Thymus (tissue), 11 donors: ENCODE measurements at regions not wholly inside any gene's neighbourhood (a gene's known extent, or its start where the extent isn't known, plus 50 kb on each side); places are given as distances from the start of the nearest gene placed in this dataset.

Source experiments
- DNase-seq, 9 donors: peaks; one replicate each; pipeline ENCODE4 v3.0.0-alpha.2; 2013; ENCODE audit warnings: low spot score in 9 of 9, low read depth in 6 of 9, missing footprints in 1 of 9
- H3K27ac ChIP-seq, 2 donors: one replicate each; pipeline ENCODE4 v1.5.1; 2013; ENCODE audit warnings: control low read depth in 1 of 2, low read depth in 1 of 2, low read length in 1 of 2, mild to moderate bottlenecking in 1 of 2, moderate library complexity in 1 of 2
- H3K27me3 ChIP-seq, 2 donors: one replicate each; pipeline ENCODE4 v1.5.1; 2013; ENCODE audit warnings: low read length in 1 of 2; ENCODE audit not compliant: control insufficient read depth in 2 of 2, insufficient read depth in 1 of 2
- H3K36me3 ChIP-seq, 2 donors: one replicate each; pipeline ENCODE4 v1.5.1; 2013; ENCODE audit warnings: low read length in 1 of 2, mild to moderate bottlenecking in 1 of 2, moderate library complexity in 1 of 2; ENCODE audit not compliant: control insufficient read depth in 2 of 2, insufficient read depth in 2 of 2
- H3K4me1 ChIP-seq, 2 donors: one replicate each; pipeline ENCODE4 v1.5.1; 2013; ENCODE audit warnings: low read length in 2 of 2; ENCODE audit not compliant: control insufficient read depth in 2 of 2, insufficient read depth in 2 of 2
- H3K4me3 ChIP-seq, 2 donors: one replicate each; pipeline ENCODE4 v1.5.1; 2013; ENCODE audit warnings: low read length in 2 of 2, control low read depth in 1 of 2, mild to moderate bottlenecking in 1 of 2
- H3K9me3 ChIP-seq, 2 donors: one replicate each; pipeline ENCODE4 v1.5.1; 2013; ENCODE audit warnings: low read length in 1 of 2, mild to moderate bottlenecking in 1 of 2; ENCODE audit not compliant: control insufficient read depth in 2 of 2, insufficient read depth in 1 of 2
- WGBS: extraction: QIAGEN DNeasy Blood & Tissue Kit; methylation state at CpG from one replicate; pipeline ENCODE4 v1.1.7; 2013; 5-methylcytosine and 5-hydroxymethylcytosine counted together
- donor health status: healthy.

- no peak for DNase-seq
- Histone ChIP-seq H3K4me1 (no peaks in the 10 kb centered on the region), H3K4me3 (no peak overlapping the region), H3K9me3 (no peaks in the 10 kb centered on the region), H3K27ac (no peak overlapping the region), H3K27me3 (no peaks in the 10 kb centered on the region), H3K36me3 (no peaks in the 10 kb centered on the region)
- 91% methylated on average over 3 of the region's 3 CpGs for WGBS
These were observed 859.0 kb upstream of the LRRTM1 start for GRCh38 chr2:81163583-81163982.

GRCh38 chr2:81158505-81158904 is 854.0 kb upstream of the LRRTM1 start:
- no peak overlapping the region for H3K4me3 ChIP-seq
- DNase-seq = no peak
- 88% methylated on average over 5 of the region's 5 CpGs for WGBS

GRCh38 chr2:81148323-81148722 is 843.8 kb upstream of the LRRTM1 start:
- DNase-seq = no peak
- H3K9me3 ChIP-seq = peaks cover 0 to 15% of the 10 kb centered on the region in 2 donors
- H3K27ac ChIP-seq = no peak overlapping the region
- no peaks in the 10 kb centered on the region for H3K36me3 ChIP-seq
- WGBS = 80% methylated on average over 4 of the region's 4 CpGs
- H3K4me1 ChIP-seq = no peaks in the 10 kb centered on the region
- H3K4me3 ChIP-seq = no peak overlapping the region
- no peaks in the 10 kb centered on the region for H3K27me3 ChIP-seq

More at GRCh38 chr2:81158505-81158904, 854.0 kb upstream of the LRRTM1 start:
- H3K27me3 ChIP-seq = no peaks in the 10 kb centered on the region
- H3K36me3 ChIP-seq = no peaks in the 10 kb centered on the region
- H3K27ac ChIP-seq = no peak overlapping the region
- no peaks in the 10 kb centered on the region for H3K4me1 ChIP-seq
- H3K9me3 ChIP-seq = no peaks in the 10 kb centered on the region

- Histone ChIP-seq H3K4me1 (no peaks in the 10 kb centered on the region), H3K9me3 (peaks cover 0 to 7% of the 10 kb centered on the region in 2 donors), H3K27ac (no peak overlapping the region), H3K27me3 (no peaks in the 10 kb centered on the region), H3K4me3 (no peak overlapping the region), H3K36me3 (no peaks in the 10 kb centered on the region)
- DNase-seq = no peak
These were observed 831.7 kb upstream of the LRRTM1 start for GRCh38 chr2:81136296-81136695.

GRCh38 chr2:81097361-81097760 is 792.8 kb upstream of the LRRTM1 start:
- Histone ChIP-seq H3K27ac (no peak overlapping the region), H3K4me3 (no peak overlapping the region), H3K9me3 (no peaks in the 10 kb centered on the region), H3K4me1 (no peaks in the 10 kb centered on the region), H3K27me3 (no peaks in the 10 kb centered on the region), H3K36me3 (no peaks in the 10 kb centered on the region)
- DNase-seq = no peak
- 96% methylated on average over 1 of the region's 1 CpG for WGBS

- H3K27ac ChIP-seq = no peak overlapping the region
- no peaks in the 10 kb centered on the region for H3K4me1 ChIP-seq
- H3K4me3 ChIP-seq = no peak overlapping the region
- H3K27me3 ChIP-seq = no peaks in the 10 kb centered on the region
- no peak for DNase-seq
- no peaks in the 10 kb centered on the region for H3K9me3 ChIP-seq
- H3K36me3 ChIP-seq = no peaks in the 10 kb centered on the region
These were observed 788.5 kb upstream of the LRRTM1 start for GRCh38 chr2:81093031-81093430.

- DNase-seq = no peak
- H3K4me1 ChIP-seq = no peaks in the 10 kb centered on the region
- WGBS = 81% methylated on average over 3 of the region's 3 CpGs
- H3K4me3 ChIP-seq = no peak overlapping the region
- H3K27me3 ChIP-seq = no peaks in the 10 kb centered on the region
- no peaks in the 10 kb centered on the region for H3K9me3 ChIP-seq
- H3K36me3 ChIP-seq = no peaks in the 10 kb centered on the region
- no peak overlapping the region for H3K27ac ChIP-seq
These were observed 783.1 kb upstream of the LRRTM1 start for GRCh38 chr2:81087646-81088045.

- Histone ChIP-seq H3K27me3 (no peaks in the 10 kb centered on the region), H3K27ac (no peak overlapping the region), H3K4me1 (no peaks in the 10 kb centered on the region), H3K4me3 (no peak overlapping the region), H3K9me3 (no peaks in the 10 kb centered on the region), H3K36me3 (no peaks in the 10 kb centered on the region)
- WGBS = 69% methylated on average over 1 of the region's 1 CpG
- no peak for DNase-seq
These were observed 779.5 kb upstream of the LRRTM1 start for GRCh38 chr2:81084101-81084500.

GRCh38 chr2:81078631-81079030 is 774.1 kb upstream of the LRRTM1 start:
- Histone ChIP-seq H3K27me3 (no peaks in the 10 kb centered on the region), H3K9me3 (no peaks in the 10 kb centered on the region), H3K4me3 (no peak overlapping the region), H3K36me3 (no peaks in the 10 kb centered on the region), H3K27ac (no peak overlapping the region), H3K4me1 (no peaks in the 10 kb centered on the region)
- no peak for DNase-seq
- WGBS = 91% methylated on average over 2 of the region's 2 CpGs

GRCh38 chr2:81078102-81078501 is 773.5 kb upstream of the LRRTM1 start:
- Histone ChIP-seq H3K4me3 (no peak overlapping the region), H3K9me3 (no peaks in the 10 kb centered on the region), H3K27me3 (no peaks in the 10 kb centered on the region), H3K36me3 (no peaks in the 10 kb centered on the region), H3K4me1 (no peaks in the 10 kb centered on the region), H3K27ac (no peak overlapping the region)
- DNase-seq = no peak
- WGBS = 75% methylated on average over 4 of the region's 4 CpGs
